ENCODE measurements at regions not wholly inside any gene's neighbourhood (a gene's known extent, or its start where the extent isn't known, plus 50 kb on each side); places are given as distances from the start of the nearest gene placed in this dataset.

GRCh38 chr1:115233598-115233997 lies 104.5 kb downstream of the NGF start:
- TF ChIP-seq CTCF (IDR thresholded peaks at IDR 0.05; ENCODE audit: low read length) (no peak), EZH2 (IDR thresholded peaks at IDR 0.05; ENCODE audit: borderline replicate concordance, low read length) (no peak)
